SK-N-SH (cell line): ENCODE measurements at regions not wholly inside any gene's neighbourhood (a gene's known extent, or its start where the extent isn't known, plus 50 kb on each side); places are given as distances from the start of the nearest gene placed in this dataset.

ENCODE experiments used
- CTCF ChIA-PET: fragments of 300-600, 350-600 bp; formaldehyde crosslinking; extraction: SDS; loops from one replicate; lab custom pipeline; 2021; lab: Yijun Ruan, JAX
- POLR2A ChIA-PET: fragments of 350-600 bp; sonication (Branson Sonifier 250); formaldehyde crosslinking; extraction: SDS; loops from one replicate; lab custom pipeline; 2020; ENCODE audit warnings: antibody characterized with exemption, inconsistent platforms; lab: Yijun Ruan, JAX
- DNase-seq: peaks from one replicate; pipeline ENCODE4 v3.0.0; 2012
- H2AFZ ChIP-seq: fragments of 200-600 bp; sonication (generic); 2 replicates; pipeline ENCODE4 v1.8.1; 2016; ENCODE audit warnings: antibody characterized with exemption, mild to moderate bottlenecking, low read depth
- H3F3A ChIP-seq: fragments of 200-600 bp; sonication (generic); replicated peaks from 2 replicates; pipeline ENCODE3; 2016; ENCODE audit warnings: antibody characterized with exemption, mild to moderate bottlenecking; ENCODE audit not compliant: insufficient read depth
- H3K27ac ChIP-seq, 2 experiments: fragments of 200-500 bp in 1 of 2; fragments of 200-600 bp in 1 of 2; sonication (Bioruptor generic) in 1 of 2; sonication (generic), shearing (Covaris generic) in 1 of 2; 2 replicates each; pipeline versions ENCODE4 v1.5.1 to v1.6.1; 2014 to 2016; ENCODE audit warnings: low read depth in 2 of 2, inconsistent platforms in 1 of 2, low read length in 1 of 2, mild to moderate bottlenecking in 1 of 2, mixed read lengths in 1 of 2
- H3K27me3 ChIP-seq: fragments of 200-600 bp; sonication (generic), shearing (Covaris generic); 2 replicates; pipeline ENCODE4 v1.6.1; 2016; ENCODE audit warnings: mixed run types; ENCODE audit not compliant: insufficient read depth
- H3K36me3 ChIP-seq, 2 experiments: fragments of 200-500 bp in 1 of 2; fragments of 200-600 bp in 1 of 2; sonication (Bioruptor generic) in 1 of 2; sonication (generic) in 1 of 2; replicated peaks in 1 of 2; 2 replicates each; pipeline versions ENCODE3 to v1.5.1; 2014 to 2016; ENCODE audit warnings: low read length in 1 of 2, mild to moderate bottlenecking in 1 of 2; ENCODE audit not compliant: insufficient read depth in 2 of 2, control insufficient read depth in 1 of 2
- H3K4me1 ChIP-seq, 2 experiments: fragments of 200-500 bp in 1 of 2; fragments of 200-600 bp in 1 of 2; sonication (Bioruptor generic) in 1 of 2; sonication (generic), shearing (Covaris generic) in 1 of 2; 2 replicates each; pipeline versions ENCODE4 v1.5.1 to v1.6.1; 2014 to 2016; ENCODE audit warnings: low read depth in 1 of 2, low read length in 1 of 2, mixed run types in 1 of 2; ENCODE audit not compliant: insufficient read depth in 2 of 2, control insufficient read depth in 1 of 2
- H3K4me2 ChIP-seq: fragments of 200-600 bp; sonication (generic), shearing (Covaris generic); 2 replicates; pipeline ENCODE4 v1.6.1; 2017; ENCODE audit warnings: mixed run types
- H3K4me3 ChIP-seq, 2 experiments: fragments of 200-500 bp in 1 of 2; fragments of 200-600 bp in 1 of 2; sonication (Bioruptor generic) in 1 of 2; sonication (generic), shearing (Covaris generic) in 1 of 2; 2 replicates each; pipeline versions ENCODE4 v1.5.1 to v1.8.1; 2014 to 2016; ENCODE audit warnings: low read depth in 2 of 2, inconsistent platforms in 1 of 2, low read length in 1 of 2, mild to moderate bottlenecking in 1 of 2, mixed read lengths in 1 of 2, moderate library complexity in 1 of 2
- H3K79me2 ChIP-seq: fragments of 200-600 bp; sonication (generic); 2 replicates; pipeline ENCODE4 v1.8.1; 2017; ENCODE audit warnings: mild to moderate bottlenecking; ENCODE audit not compliant: insufficient read depth
- H3K9ac ChIP-seq: fragments of 200-600 bp; sonication (generic); 2 replicates; pipeline ENCODE4 v1.6.1; 2017; ENCODE audit warnings: mixed run types
- H3K9me2 ChIP-seq: fragments of 200-600 bp; sonication (generic); 2 replicates; pipeline ENCODE4 v1.6.1; 2017; ENCODE audit warnings: mixed run types
- H3K9me3 ChIP-seq: fragments of 200-600 bp; sonication (generic); 2 replicates; pipeline ENCODE4 v1.6.1; 2017; ENCODE audit warnings: mixed run types, mild to moderate bottlenecking, moderate library complexity
- H4K20me1 ChIP-seq: fragments of 200-600 bp; sonication (generic); 2 replicates; pipeline ENCODE4 v1.6.1; 2017; ENCODE audit warnings: mild to moderate bottlenecking, mixed run types; ENCODE audit not compliant: insufficient read depth
- EZH2phosphoT487 ChIP-seq: fragments of 200-600 bp; sonication (generic); IDR thresholded peaks from 2 replicates; pipeline ENCODE4 v1.6.1; 2017; ENCODE audit warnings: low read depth, mixed run types, mild to moderate bottlenecking, antibody characterized with exemption, moderate library complexity, borderline replicate concordance
- FOXJ3 ChIP-seq: sonication (generic); formaldehyde crosslinking; IDR thresholded peaks from 2 replicates; pipeline ENCODE4 v1.5.1; 2020; ENCODE audit warnings: mild to moderate bottlenecking, missing genetic modification reagents
- FOXM1 ChIP-seq: IDR thresholded peaks from 2 replicates; pipeline ENCODE4 v1.4.0; 2012; ENCODE audit warnings: low read depth, mild to moderate bottlenecking
- GATA2 ChIP-seq: sonication (generic); formaldehyde crosslinking; IDR thresholded peaks from 2 replicates; pipeline ENCODE4 v1.5.0; 2020; ENCODE audit warnings: mild to moderate bottlenecking, missing genetic modification reagents
- MEF2A ChIP-seq: IDR thresholded peaks from 2 replicates; pipeline ENCODE4 v1.4.0; 2012; ENCODE audit warnings: low read depth, borderline replicate concordance
- MXI1 ChIP-seq: IDR thresholded peaks from 2 replicates; pipeline ENCODE4 v1.6.1; 2012; ENCODE audit warnings: mild to moderate bottlenecking, low read depth, low read length, improper control_type of control experiment
- NRF1 ChIP-seq: IDR thresholded peaks from 2 replicates; pipeline ENCODE4 v1.6.1; 2012; ENCODE audit warnings: low read depth, mild to moderate bottlenecking, low read length
- RAD21 ChIP-seq: IDR thresholded peaks from 2 replicates; pipeline ENCODE4 v1.6.1; 2012; ENCODE audit warnings: mild to moderate bottlenecking, low read length
- RXRA ChIP-seq: IDR thresholded peaks from 2 replicates; pipeline ENCODE4 v1.4.0; 2012; ENCODE audit warnings: low read depth, mild to moderate bottlenecking, borderline replicate concordance
- SIN3A ChIP-seq: IDR thresholded peaks from 2 replicates; pipeline ENCODE4 v1.6.1; 2012; ENCODE audit warnings: low read depth, mild to moderate bottlenecking, low read length, moderate library complexity, borderline replicate concordance
- SMC3 ChIP-seq: IDR thresholded peaks from 2 replicates; pipeline ENCODE4 v1.6.1; 2012; ENCODE audit warnings: low read depth, low read length, improper control_type of control experiment
- TAF1 ChIP-seq: IDR thresholded peaks from 2 replicates; pipeline ENCODE4 v1.6.1; 2012; ENCODE audit warnings: low read depth, mild to moderate bottlenecking, low read length, moderate library complexity, borderline replicate concordance
- TEAD4 ChIP-seq: IDR thresholded peaks from 2 replicates; pipeline ENCODE4 v1.4.0; 2012; ENCODE audit warnings: mild to moderate bottlenecking, borderline replicate concordance; ENCODE audit not compliant: insufficient read depth
- YY1 ChIP-seq: IDR thresholded peaks from 2 replicates; pipeline ENCODE4 v1.4.0; 2012; ENCODE audit warnings: low read depth, mild to moderate bottlenecking
- WGBS: methylation state at CpG from one replicate; pipeline ENCODE4 v1.1.6; 2017; ENCODE audit warnings: low lambda C conversion rate; 5-methylcytosine and 5-hydroxymethylcytosine counted together
- TF ChIP-seq, protein P1 (sequence below): fragments of 150-350 bp; IDR thresholded peaks from 2 replicates; pipeline ENCODE4 v1.6.1; 2016; ENCODE audit warnings: mild to moderate bottlenecking, low read depth, low read length
- TF ChIP-seq, protein P2 (sequence below): IDR thresholded peaks from 2 replicates; pipeline ENCODE4 v1.4.0; 2012; ENCODE audit warnings: low read depth
- TF ChIP-seq, protein P3 (sequence below): IDR thresholded peaks from 2 replicates; pipeline ENCODE4 v1.4.0; 2012; ENCODE audit warnings: low read depth, borderline replicate concordance
- TF ChIP-seq, protein P4 (sequence below): fragments of 150-350 bp; IDR thresholded peaks from 2 replicates; pipeline ENCODE4 v1.6.1; 2017; ENCODE audit warnings: antibody characterized with exemption, low read length, low read depth, borderline replicate concordance

DNA sequence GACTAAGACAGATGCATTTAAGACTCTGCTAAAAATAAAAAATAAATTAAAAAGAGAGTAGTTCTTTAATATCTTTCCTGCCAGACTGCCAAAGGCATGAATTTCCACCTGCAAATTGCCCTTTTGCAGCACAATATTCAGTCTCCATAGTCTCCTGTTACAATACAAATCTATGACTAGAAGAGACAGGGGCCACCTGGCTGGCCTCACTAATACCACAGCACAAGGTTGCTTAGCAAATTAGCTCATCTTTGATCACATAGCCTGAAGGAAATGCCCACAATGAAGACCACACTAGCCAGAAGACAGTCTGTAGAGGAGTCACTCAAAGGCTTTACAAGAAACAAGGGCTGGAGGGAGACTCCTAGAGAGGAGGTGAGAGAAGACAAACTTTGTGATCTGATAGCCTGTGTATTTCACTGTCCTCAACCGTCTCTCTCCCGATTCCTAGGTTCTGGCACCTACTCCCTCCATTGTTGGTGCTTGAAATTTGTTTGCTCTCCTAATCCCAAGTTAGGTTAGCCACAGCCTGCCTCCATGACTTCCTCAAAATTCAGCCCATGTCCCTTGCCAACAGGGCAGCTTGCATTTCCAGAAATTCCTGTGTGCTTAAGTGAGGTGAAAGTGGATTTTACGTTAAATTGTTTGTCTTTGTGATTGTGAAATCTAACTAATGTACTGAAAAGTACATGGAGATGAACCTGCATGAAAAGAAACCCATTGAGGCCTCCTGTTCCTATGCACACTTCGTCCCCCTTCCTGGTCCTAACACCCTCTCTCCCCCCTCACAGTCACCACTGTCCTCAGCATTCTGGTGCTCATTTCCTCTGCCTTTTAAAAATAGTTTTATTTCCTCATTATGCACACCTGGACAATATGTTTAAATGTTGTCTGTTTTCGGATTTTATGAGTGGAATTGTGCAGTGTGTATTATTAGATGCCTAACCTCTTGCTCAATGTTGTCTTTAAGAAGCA is 88.7 kb upstream of the PLXNC1 start (continued):
- no peak for TF ChIP-seq TAF1

DNA sequence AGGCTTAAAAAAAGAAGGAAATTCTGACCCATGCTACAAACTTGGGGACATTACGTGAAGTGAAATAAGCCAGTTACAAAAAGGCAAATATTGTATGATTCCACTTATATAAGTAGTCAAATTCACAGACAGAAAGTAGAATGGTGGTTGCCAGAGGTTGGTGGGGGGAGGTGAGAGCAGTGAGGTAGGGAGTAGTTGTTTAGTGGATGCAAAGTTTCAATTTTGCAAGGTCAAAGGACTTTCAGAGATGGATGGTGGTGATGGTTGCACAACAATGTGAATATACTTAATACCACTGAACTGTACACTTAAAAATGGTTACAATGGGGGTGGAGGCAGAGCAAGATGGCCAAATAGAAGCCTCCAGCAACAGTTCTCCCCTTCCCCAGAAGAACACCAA is 86.2 kb upstream of the PLXNC1 start:
- Histone ChIP-seq H3K4me3 (no peak overlapping the region), H3K9me2 (no peaks in the 10 kb centered on the region), H3K36me3 (no peaks in the 10 kb centered on the region), H3K27me3 (no peaks in the 10 kb centered on the region), H3K4me1 (no peaks in the 10 kb centered on the region), H3K9me3 (no peaks in the 10 kb centered on the region), H3K27ac (no peak overlapping the region), H2AFZ (no peak overlapping the region), H3F3A (no peaks in the 10 kb centered on the region), H3K4me2 (no peak overlapping the region)
- DNase-seq = no peak
- CTCF ChIA-PET = no interaction called here
- POLR2A ChIA-PET = no interaction called here
- TF ChIP-seq FOXM1 (no peak), MEF2A (no peak), MXI1 (no peak), YY1 (no peak), FOXJ3 (CRISPR knock-in tag) (no peak), GATA2 (CRISPR knock-in tag) (no peak), NRF1 (no peak)
- TF ChIP-seq, protein P1, sequence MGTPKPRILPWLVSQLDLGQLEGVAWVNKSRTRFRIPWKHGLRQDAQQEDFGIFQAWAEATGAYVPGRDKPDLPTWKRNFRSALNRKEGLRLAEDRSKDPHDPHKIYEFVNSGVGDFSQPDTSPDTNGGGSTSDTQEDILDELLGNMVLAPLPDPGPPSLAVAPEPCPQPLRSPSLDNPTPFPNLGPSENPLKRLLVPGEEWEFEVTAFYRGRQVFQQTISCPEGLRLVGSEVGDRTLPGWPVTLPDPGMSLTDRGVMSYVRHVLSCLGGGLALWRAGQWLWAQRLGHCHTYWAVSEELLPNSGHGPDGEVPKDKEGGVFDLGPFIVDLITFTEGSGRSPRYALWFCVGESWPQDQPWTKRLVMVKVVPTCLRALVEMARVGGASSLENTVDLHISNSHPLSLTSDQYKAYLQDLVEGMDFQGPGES = no peak
- TF ChIP-seq, protein P2, sequence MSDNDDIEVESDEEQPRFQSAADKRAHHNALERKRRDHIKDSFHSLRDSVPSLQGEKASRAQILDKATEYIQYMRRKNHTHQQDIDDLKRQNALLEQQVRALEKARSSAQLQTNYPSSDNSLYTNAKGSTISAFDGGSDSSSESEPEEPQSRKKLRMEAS = no peak
- TF ChIP-seq, all 33 proteins: peak for 0
- Histone ChIP-seq H4K20me1 (no peaks in the 10 kb centered on the region), H3K79me2 (no peaks in the 10 kb centered on the region), H3K9ac (no peak overlapping the region)
- WGBS = 70% methylated on average over 1 of the region's 1 CpG

DNA sequence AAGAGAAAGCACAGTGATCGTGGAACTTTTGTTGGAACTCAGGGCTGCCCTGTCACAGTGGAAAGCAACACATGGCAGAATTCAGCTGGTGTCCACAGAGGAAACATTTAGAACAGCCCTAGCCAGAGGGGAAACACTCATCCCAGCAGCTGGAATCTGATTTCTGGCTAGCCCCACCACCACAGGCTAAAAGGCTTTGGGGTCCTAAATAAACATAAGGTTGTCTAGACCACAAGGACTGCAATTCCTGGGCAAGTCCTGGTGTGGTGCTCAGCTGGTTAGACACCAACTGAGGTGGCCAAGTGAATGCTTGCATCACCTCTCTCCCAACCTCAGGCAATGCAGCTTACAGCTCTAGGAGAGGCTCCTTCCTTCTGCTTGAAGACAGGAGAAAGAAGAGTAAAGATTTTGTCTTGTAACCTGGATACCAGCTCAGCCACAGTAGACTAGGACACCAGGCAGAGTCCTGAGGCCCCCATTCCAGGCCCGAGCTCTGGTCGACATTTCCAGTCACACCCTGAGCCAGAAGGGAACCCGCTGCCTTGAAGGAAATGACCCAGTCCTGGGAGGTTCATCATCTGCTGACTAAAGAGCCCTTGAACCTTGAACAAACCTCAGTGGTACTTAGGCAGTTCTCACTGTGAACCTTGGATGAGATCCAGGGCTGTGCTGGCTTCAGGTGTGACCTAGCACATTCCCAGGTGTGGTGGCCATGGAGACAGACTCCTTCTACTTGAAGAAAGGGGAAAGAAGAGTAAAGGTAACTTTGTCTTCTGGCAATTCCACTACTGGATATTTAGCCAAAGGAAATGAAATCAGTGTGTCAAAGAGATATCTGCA is 85.4 kb upstream of the PLXNC1 start:
- Histone ChIP-seq H3K9me3 (no peaks in the 10 kb centered on the region), H3K4me3 (no peak overlapping the region), H3F3A (no peaks in the 10 kb centered on the region), H3K79me2 (no peaks in the 10 kb centered on the region), H2AFZ (no peak overlapping the region), H3K9me2 (no peaks in the 10 kb centered on the region), H4K20me1 (no peaks in the 10 kb centered on the region), H3K27me3 (no peaks in the 10 kb centered on the region), H3K9ac (no peak overlapping the region), H3K36me3 (no peaks in the 10 kb centered on the region), H3K4me2 (no peak overlapping the region), H3K4me1 (no peaks in the 10 kb centered on the region), H3K27ac (no peak overlapping the region)
- ChIA-PET POLR2A (no interaction called here), CTCF (no interaction called here)
- no peak for DNase-seq
- WGBS = 35% methylated on average over 4 of the region's 4 CpGs
- TF ChIP-seq, protein P3, sequence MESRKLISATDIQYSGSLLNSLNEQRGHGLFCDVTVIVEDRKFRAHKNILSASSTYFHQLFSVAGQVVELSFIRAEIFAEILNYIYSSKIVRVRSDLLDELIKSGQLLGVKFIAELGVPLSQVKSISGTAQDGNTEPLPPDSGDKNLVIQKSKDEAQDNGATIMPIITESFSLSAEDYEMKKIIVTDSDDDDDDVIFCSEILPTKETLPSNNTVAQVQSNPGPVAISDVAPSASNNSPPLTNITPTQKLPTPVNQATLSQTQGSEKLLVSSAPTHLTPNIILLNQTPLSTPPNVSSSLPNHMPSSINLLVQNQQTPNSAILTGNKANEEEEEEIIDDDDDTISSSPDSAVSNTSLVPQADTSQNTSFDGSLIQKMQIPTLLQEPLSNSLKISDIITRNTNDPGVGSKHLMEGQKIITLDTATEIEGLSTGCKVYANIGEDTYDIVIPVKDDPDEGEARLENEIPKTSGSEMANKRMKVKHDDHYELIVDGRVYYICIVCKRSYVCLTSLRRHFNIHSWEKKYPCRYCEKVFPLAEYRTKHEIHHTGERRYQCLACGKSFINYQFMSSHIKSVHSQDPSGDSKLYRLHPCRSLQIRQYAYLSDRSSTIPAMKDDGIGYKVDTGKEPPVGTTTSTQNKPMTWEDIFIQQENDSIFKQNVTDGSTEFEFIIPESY = no peak
- TF ChIP-seq RXRA (no peak), MXI1 (no peak), MEF2A (no peak), NRF1 (no peak), SMC3 (no peak), TEAD4 (no peak), EZH2phosphoT487 (no peak), RAD21 (no peak), SIN3A (no peak)
- TF ChIP-seq, protein P4, sequence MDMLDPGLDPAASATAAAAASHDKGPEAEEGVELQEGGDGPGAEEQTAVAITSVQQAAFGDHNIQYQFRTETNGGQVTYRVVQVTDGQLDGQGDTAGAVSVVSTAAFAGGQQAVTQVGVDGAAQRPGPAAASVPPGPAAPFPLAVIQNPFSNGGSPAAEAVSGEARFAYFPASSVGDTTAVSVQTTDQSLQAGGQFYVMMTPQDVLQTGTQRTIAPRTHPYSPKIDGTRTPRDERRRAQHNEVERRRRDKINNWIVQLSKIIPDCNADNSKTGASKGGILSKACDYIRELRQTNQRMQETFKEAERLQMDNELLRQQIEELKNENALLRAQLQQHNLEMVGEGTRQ = no peak
